G401 (cell line): ENCODE measurements at regions not wholly inside any gene's neighbourhood (a gene's known extent, or its start where the extent isn't known, plus 50 kb on each side); places are given as distances from the start of the nearest gene placed in this dataset.

Experiments
- DNase-seq: peaks from one replicate; pipeline ENCODE4 v3.0.0-alpha.2; 2015; ENCODE audit warnings: low spot score
- in situ Hi-C: cut with HindIII; loops from 2 replicates; pipeline ENCODE4 v1.10.0; 2016; ENCODE audit warnings: low sequenced_read_pairs, mixed read lengths

- DNase-seq = no peak
- in situ Hi-C loops = no loop called here
Observed at GRCh38 chr22:49617264-49617663, 210.4 kb downstream of the BRD1 start.

- in situ Hi-C loops = no loop called here
- DNase-seq = no peak
Observed at GRCh38 chr22:49616356-49617231, 211.1 kb downstream of the BRD1 start.

DNA sequence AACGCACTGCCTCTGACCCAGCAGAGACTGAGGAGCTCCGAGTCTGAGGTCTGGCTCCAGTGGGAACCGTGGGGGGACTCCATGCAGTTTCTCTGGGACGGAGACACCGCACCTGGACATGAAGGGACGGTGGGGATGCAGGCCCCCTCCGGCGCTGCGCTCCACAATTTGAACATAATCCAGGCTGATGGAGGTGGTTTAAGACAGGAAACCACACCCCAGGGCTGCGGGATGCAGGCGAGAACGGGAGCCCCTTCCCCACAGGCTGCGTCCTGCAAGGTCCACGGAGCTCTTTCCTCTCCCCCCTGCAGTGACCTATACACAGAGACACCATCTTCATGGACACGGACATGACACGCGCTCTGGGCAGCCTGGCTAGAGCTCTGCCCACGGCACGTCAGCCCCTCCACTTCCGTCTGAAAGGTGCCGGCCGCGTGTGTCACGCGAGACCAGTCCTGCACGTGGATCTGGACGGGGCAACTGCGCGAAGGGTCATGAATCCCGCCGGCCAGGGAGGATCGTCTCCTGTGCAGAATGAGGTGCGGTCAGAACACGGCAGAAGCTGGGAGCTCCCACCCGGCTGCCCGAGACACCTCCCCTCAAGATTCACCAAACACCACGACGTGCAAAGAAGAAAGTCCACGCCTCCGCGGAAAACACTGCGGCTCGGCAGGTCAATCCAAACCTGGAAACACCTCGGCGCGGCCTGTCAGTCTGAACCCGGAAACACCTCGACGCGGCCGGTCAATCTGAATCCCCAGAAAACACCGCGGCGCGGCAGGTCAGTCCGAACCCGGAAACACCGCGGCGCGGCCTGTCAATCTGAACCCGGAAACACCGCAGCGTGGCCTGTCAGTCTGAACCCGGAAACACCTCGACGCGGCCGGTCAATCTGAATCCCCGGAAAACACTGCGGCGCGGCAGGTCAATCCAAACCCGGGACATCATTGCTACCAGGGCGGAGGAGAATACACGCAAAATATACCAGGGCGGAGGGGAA lies 212.4 kb downstream of the BRD1 start:
- in situ Hi-C loops = no loop called here
- no peak for DNase-seq

- in situ Hi-C loops = no loop called here
- DNase-seq = no peak
Observed at GRCh38 chr22:49613511-49614270, 214.0 kb downstream of the BRD1 start.

- DNase-seq = no peak
- in situ Hi-C loops = no loop called here
Observed at GRCh38 chr22:49613108-49613507, 214.6 kb downstream of the BRD1 start.

GRCh38 chr22:49609207-49609876 lies 218.3 kb downstream of the BRD1 start:
- DNase-seq = no peak
- in situ Hi-C loops = no loop called here

- in situ Hi-C loops = no loop called here
- DNase-seq = no peak
Observed at GRCh38 chr22:49608660-49609059, 219.0 kb downstream of the BRD1 start.

DNA sequence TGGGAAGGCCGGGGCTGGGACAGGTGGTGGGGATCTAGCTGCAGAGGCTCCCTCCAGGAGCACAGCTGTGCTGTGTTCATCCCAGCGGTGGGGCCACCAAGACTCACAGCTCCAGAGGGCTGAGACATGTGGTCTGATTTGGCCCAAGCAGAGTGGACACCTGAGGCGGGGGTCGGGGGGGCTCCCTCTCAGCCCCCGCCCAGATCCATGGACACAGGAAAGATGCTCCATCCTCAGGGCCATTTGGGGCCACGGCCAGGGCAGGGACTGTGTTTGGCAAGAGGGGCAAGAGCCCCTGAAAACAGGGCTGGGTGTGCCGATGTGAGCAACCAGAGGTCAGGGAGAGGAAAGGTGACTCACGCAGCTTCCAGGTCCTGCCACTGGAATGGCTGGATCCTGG lies 219.4 kb downstream of the BRD1 start:
- no peak for DNase-seq
- in situ Hi-C loops = no loop called here

- in situ Hi-C loops = no loop called here
- DNase-seq = no peak
Observed at GRCh38 chr22:49607821-49608220, 219.9 kb downstream of the BRD1 start.

DNA sequence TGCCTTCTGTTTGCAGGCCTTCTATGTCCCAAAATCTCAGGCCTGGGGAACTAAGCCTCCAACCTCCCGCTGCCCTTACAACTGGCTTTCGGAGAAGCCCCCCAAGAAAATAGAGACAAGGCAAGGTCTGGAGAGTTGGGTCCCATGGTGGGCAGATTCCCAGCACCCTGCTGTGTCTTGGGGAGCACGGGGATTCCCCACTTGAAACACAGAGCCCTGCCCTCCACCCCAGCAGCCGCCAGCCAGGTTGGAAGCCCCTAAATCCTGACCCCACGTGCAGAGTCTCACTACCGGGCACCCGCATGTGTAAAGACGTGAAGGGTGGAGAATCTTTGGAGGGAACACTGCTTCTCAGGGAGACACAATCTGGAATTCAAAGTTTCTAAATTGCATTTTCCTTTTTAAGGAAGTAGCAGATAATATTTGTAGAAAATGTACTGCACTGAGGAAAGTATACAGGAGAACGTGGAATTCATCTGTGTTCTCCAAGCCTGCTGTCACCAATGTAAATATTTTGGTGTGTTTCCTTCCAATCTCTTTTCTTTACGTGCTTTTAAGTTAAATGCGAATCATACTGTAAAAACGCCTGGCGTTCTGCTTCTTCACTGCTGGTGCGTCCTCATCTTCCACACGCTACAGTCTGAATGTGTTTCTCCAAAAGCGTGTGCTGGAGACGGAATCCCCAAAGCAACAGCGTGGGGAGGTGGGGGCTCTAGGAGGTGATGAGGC lies 220.9 kb downstream of the BRD1 start:
- in situ Hi-C loops = no loop called here
- no peak for DNase-seq

GRCh38 chr22:49604732-49605302 lies 222.9 kb downstream of the BRD1 start:
- in situ Hi-C loops = no loop called here
- DNase-seq = no peak

- no peak for DNase-seq
- in situ Hi-C loops = no loop called here
Observed at GRCh38 chr22:49603016-49603415, 224.7 kb downstream of the BRD1 start.

DNA sequence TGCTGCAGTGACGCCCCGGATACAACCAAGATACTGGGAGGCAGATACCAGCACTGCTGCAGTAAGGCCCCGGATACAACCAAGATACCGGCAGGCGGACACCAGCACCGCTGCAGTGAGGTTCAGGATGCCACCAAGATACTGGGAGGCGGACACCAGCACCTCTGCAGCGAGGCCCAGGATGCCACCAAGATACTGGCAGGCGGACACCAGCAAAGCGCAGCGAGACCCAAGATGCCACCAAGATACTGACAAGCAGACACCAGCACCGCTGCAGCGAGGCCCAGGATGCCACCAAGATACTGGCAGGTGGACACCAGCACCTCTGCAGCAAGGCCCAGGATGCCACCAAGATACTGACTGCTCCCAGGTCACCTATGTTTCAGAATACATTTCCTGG lies 225.2 kb downstream of the BRD1 start:
- in situ Hi-C loops = no loop called here
- no peak for DNase-seq

DNA sequence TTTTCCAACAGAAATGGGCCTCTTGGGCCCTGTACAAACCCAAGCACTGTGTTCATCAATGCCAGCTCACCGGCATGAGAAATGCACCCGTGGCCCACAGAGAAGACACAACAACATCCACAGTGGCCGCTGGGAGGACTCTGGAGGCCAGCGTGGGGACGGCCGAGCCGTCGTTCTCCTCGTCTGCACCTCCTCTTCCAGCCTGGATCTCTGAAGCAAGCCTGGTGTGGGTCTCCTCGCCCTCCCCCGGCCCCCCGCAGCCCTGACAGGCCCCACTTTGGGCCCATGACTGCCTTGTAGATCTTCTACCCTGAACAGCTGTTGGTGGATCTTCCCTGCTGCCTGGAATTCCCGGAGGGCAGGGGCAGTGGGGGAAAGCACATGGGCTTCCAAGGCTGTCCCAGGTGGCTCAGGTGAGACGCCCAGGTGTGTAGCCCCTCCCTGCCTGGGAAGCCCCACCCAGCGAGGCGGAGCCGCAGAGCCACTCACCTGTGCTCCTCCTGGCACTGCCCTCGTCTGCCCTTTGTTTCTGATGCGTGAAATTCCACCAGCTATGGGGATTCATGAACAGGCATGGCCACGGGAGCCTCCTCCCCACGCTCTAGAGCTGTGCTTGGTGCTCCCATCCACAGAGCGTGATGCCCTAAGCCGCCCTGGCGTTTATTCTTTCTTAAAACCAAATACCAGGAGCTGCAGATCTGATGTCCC lies 225.9 kb downstream of the BRD1 start:
- in situ Hi-C loops = no loop called here
- no peak for DNase-seq

- DNase-seq = no peak
- in situ Hi-C loops = no loop called here
Observed at GRCh38 chr22:49600891-49601431, 226.7 kb downstream of the BRD1 start.

- no peak for DNase-seq
- in situ Hi-C loops = no loop called here
Observed at GRCh38 chr22:49600468-49600867, 227.2 kb downstream of the BRD1 start.
